Breast epithelium (tissue), 4 donors: ENCODE measurements at regions not wholly inside any gene's neighbourhood (a gene's known extent, or its start where the extent isn't known, plus 50 kb on each side); places are given as distances from the start of the nearest gene placed in this dataset.
"Not testable (repeated sequence)": the region's sequence is repeated elsewhere in the genome, so short reads cannot be mapped to it uniquely, and the experiment has no call there.

Source experiments
- DNase-seq, 2 donors: peaks; one replicate each; pipeline ENCODE4 v3.0.0-alpha.2; 2019; ENCODE audit warnings: low spot score in 2 of 2
- H3K27ac ChIP-seq, 2 donors: fragments of 200-600 bp; sonication (generic) in 1 of 2; one replicate each; pipeline ENCODE4 v1.5.1; 2016 to 2019; ENCODE audit warnings: mild to moderate bottlenecking in 1 of 2
- H3K27me3 ChIP-seq, 2 donors: fragments of 200-600 bp; sonication (generic) in 1 of 2; one replicate each; pipeline versions ENCODE4 v1.5.1 to v1.6.0; 2017 to 2019; ENCODE audit warnings: control low read depth in 1 of 2, mild to moderate bottlenecking in 1 of 2
- H3K36me3 ChIP-seq: fragments of 200-600 bp; one replicate; pipeline ENCODE4 v1.5.1; 2019
- H3K4me1 ChIP-seq, 2 donors: fragments of 200-600 bp; sonication (generic); one replicate each; pipeline ENCODE4 v1.5.1; 2016 to 2019; ENCODE audit warnings: control low read depth in 1 of 2
- H3K4me3 ChIP-seq, 3 donors: fragments of 200-600 bp; sonication (generic); 1 replicate in 2 of 3; 2 replicates in 1 of 3; pipeline ENCODE4 v1.5.1; 2016 to 2019; ENCODE audit warnings: mild to moderate bottlenecking in 3 of 3, moderate library complexity in 2 of 3
- H3K9me3 ChIP-seq, 2 donors: fragments of 200-600 bp; sonication (generic) in 1 of 2; one replicate each; pipeline ENCODE4 v1.5.1; 2016 to 2019; ENCODE audit warnings: control low read depth in 1 of 2
- POLR2A ChIP-seq: fragments of 450-650 bp; IDR thresholded peaks from one replicate; pipeline ENCODE4 v1.6.1; 2016; ENCODE audit warnings: antibody characterized with exemption, mild to moderate bottlenecking, moderate library complexity
- POLR2AphosphoS5 ChIP-seq, 3 donors: sonication (generic); formaldehyde crosslinking; IDR thresholded peaks; one replicate each; pipeline ENCODE4 v1.6.1; 2017; ENCODE audit warnings: antibody characterized with exemption in 3 of 3
- intact Hi-C: fragments of 100-400 bp; cut with DNase I; formaldehyde crosslinking; loops from one replicate; pipeline ENCODE4 v1.15.1; 2023; ENCODE audit warnings: low total_unique reads
- TF ChIP-seq, protein P1 (sequence below), 3 donors: fragments of 450-650 bp; IDR thresholded peaks; one replicate each; pipeline ENCODE4 v1.5.1; 2016 to 2017; ENCODE audit warnings: antibody characterized with exemption in 3 of 3, mild to moderate bottlenecking in 3 of 3, moderate library complexity in 3 of 3

DNA sequence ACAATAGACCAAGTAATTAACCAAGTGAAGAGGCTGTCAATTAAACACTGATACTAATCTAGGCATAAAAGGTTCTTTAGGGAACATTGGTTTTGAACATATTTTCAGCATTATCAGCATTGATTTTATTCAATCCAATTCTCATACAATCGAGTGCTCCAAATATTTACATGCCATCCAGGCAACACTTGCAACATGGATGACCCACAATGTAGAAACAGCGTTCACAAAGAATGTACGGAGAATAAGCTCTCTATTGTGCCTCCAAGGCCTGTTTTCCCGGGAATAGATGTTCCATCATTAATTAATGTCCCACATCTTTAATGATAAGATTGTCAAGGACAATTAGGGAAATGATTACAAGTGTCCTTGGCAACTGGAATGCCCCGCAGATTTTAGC, 117.4 kb downstream of the RFX6 start:
- intact Hi-C loops = no loop called here
- H3K9me3 ChIP-seq = no peaks in the 10 kb centered on the region
- no peak for TF ChIP-seq POLR2AphosphoS5 (IDR thresholded peaks at IDR 0.05)
- TF ChIP-seq POLR2A = no peak
- TF ChIP-seq, protein P1, sequence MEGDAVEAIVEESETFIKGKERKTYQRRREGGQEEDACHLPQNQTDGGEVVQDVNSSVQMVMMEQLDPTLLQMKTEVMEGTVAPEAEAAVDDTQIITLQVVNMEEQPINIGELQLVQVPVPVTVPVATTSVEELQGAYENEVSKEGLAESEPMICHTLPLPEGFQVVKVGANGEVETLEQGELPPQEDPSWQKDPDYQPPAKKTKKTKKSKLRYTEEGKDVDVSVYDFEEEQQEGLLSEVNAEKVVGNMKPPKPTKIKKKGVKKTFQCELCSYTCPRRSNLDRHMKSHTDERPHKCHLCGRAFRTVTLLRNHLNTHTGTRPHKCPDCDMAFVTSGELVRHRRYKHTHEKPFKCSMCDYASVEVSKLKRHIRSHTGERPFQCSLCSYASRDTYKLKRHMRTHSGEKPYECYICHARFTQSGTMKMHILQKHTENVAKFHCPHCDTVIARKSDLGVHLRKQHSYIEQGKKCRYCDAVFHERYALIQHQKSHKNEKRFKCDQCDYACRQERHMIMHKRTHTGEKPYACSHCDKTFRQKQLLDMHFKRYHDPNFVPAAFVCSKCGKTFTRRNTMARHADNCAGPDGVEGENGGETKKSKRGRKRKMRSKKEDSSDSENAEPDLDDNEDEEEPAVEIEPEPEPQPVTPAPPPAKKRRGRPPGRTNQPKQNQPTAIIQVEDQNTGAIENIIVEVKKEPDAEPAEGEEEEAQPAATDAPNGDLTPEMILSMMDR (IDR thresholded peaks at IDR 0.05) = no peak
- DNase-seq = no peak
- H3K4me1 ChIP-seq = no peaks in the 10 kb centered on the region
- H3K4me3 ChIP-seq = no peak overlapping the region
- H3K27me3 ChIP-seq = no peaks in the 10 kb centered on the region
- no peak overlapping the region for H3K27ac ChIP-seq
- H3K36me3 ChIP-seq = no peaks in the 10 kb centered on the region

DNA sequence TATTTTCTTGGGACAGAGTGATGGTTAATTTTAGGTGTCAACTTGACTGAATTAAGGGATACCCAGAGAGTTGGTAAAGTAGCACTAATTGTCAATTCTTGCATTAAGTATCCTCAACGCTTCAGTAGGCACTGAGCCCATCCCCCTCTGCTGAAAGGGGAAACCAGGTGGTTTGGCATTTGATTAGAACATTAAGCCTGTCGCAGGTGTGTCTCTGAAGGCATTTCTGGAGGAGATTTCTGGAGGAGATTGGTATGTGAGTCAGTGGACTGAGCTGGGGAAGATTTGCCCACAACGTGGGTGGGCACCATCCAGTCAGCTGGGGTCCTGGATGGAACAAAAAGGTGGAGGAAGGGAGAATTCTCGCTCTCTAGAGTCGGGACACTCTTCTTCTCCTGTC, 119.8 kb downstream of the RFX6 start:
- TF ChIP-seq POLR2A (no peak), POLR2AphosphoS5 (IDR thresholded peaks at IDR 0.05) (no peak)
- TF ChIP-seq, protein P1 (IDR thresholded peaks at IDR 0.05) = no peak

DNA sequence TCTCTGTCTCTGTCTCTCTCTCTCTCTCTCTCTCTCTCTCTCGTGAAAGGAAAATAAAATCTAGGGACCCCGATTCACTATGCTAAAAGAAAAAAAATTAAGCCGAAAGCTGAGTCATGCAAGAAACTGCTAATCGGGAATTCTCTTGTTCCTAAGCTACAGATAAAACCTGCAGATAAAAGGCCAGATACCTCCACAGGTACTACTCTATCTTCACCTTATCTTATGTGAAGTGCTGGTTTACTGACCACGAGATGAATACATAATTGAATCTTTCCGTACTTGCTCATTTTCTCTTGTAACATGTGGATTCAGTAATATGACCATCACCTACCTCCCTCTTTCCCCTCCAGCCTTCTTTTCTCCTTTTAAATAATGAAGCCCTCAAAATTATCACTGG, 120.5 kb downstream of the RFX6 start:
- intact Hi-C loops = no loop called here
- no peak overlapping the region for H3K4me3 ChIP-seq
- no peaks in the 10 kb centered on the region for H3K36me3 ChIP-seq
- no peaks in the 10 kb centered on the region for H3K27me3 ChIP-seq
- no peaks in the 10 kb centered on the region for H3K9me3 ChIP-seq
- no peak for DNase-seq
- H3K27ac ChIP-seq = no peak overlapping the region
- TF ChIP-seq POLR2A (no peak), POLR2AphosphoS5 (IDR thresholded peaks at IDR 0.05) (no peak)
- TF ChIP-seq, protein P1 (IDR thresholded peaks at IDR 0.05) = no peak
- no peaks in the 10 kb centered on the region for H3K4me1 ChIP-seq

More for the DNA sequence above, 119.8 kb downstream of the RFX6 start:
- intact Hi-C loops = no loop called here
- no peaks in the 10 kb centered on the region for H3K4me1 ChIP-seq
- H3K9me3 ChIP-seq = no peaks in the 10 kb centered on the region
- H3K36me3 ChIP-seq = no peaks in the 10 kb centered on the region
- H3K27me3 ChIP-seq = no peaks in the 10 kb centered on the region
- no peak for DNase-seq
- H3K4me3 ChIP-seq = no peak overlapping the region
- H3K27ac ChIP-seq = no peak overlapping the region

DNA sequence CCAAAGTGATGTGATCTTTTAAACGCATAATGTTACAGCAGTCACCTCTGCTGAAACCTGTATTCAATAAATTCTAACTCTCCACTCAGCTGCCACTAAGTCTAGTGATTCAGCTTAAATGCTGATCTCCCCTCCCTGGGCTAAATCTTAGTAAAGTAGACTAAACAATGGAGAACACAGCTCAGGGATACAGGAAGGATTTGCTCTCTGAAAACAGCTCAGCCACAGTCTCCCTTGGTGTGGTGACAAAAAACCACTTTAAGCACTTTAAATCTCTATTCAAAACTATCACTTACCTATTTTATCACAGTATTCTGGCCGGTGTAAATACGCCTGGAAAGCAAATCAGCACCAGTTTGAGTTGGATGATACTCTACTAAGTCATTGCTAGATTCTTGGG, 130.6 kb downstream of the RFX6 start:
- no peak overlapping the region for H3K27ac ChIP-seq
- no peaks in the 10 kb centered on the region for H3K27me3 ChIP-seq
- intact Hi-C loops = no loop called here
- no peaks in the 10 kb centered on the region for H3K36me3 ChIP-seq
- no peaks in the 10 kb centered on the region for H3K4me1 ChIP-seq
- H3K9me3 ChIP-seq = peaks cover 0 to 3% of the 10 kb centered on the region in 2 donors
- TF ChIP-seq POLR2A (no peak), POLR2AphosphoS5 (IDR thresholded peaks at IDR 0.05) (no peak)
- TF ChIP-seq, protein P1 (IDR thresholded peaks at IDR 0.05) = no peak
- H3K4me3 ChIP-seq = no peak overlapping the region
- DNase-seq = no peak

DNA sequence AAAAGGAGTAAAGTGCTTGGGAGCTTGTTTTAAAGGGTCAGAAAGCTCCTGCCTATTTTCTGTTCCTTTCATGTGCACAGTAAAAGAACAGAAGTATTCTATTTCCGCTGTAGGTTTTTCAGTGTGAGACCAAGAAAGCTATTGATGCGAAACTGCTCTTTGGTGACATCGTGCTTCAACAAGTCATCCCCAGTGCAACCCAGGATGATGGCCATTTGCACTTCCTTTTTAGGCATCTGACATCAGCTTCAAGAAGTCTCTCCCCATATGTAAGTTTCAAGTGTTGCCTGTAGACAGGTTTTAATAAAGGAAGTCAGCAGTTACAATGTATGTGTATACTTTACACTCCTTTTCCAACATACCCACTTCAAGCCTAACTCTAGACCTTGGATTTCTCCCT, 131.6 kb downstream of the RFX6 start:
- Histone ChIP-seq H3K4me3 (no peak overlapping the region), H3K4me1 (no peaks in the 10 kb centered on the region), H3K9me3 (peaks cover 0 to 11% of the 10 kb centered on the region in 2 donors), H3K36me3 (no peaks in the 10 kb centered on the region), H3K27ac (no peak overlapping the region), H3K27me3 (no peaks in the 10 kb centered on the region)
- intact Hi-C loops = no loop called here
- DNase-seq = no peak
- TF ChIP-seq POLR2AphosphoS5 (IDR thresholded peaks at IDR 0.05) (no peak), POLR2A (no peak)
- TF ChIP-seq, protein P1 (IDR thresholded peaks at IDR 0.05) = no peak

DNA sequence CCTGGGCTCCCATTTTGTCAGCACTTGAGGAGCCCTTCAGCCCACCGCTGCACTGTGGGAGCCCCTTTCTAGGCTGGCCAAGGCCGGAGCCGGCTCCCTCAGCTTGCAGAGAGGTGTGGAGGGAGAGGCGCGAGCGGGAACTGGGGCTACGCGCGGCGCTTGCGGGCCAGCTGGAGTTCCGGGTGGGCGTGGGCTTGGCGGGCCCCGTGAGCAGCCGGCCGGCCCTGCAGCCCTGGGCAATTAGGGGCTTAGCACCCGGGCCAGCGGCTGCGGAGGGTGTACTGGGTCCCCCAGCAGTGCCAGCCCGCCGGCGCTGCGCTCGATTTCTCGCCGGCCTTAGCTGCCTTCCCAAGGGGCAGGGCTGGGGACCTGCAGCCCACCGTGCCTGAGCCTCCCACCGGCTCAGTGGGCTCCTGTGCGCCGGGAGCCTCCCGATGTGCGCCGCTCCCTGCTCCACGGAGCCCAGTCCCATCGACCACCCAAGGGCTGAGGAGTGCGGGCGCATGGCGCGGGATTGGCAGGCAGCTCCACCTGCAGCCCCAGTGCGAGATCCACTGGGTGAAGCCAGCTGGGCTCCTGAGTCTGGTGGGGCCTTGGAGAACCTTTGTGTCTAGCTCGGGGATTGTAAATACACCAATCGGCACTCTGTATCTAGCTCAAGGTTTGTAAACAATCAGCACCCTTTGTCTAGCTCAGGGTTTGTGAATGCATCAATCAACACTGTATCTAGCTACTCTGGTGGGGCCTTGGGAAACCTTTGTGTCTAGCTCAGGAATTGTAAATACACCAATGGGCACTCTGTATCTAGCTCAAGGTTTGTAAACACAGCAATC, 137.8 kb downstream of the RFX6 start:
- peaks cover 6 to 11% of the 10 kb centered on the region in 2 donors for H3K9me3 ChIP-seq
- DNase-seq, H3K27ac ChIP-seq, H3K36me3 ChIP-seq, H3K27me3 ChIP-seq, intact Hi-C loops, H3K4me1 ChIP-seq, H3K4me3 ChIP-seq: not testable (repeated sequence)

DNA sequence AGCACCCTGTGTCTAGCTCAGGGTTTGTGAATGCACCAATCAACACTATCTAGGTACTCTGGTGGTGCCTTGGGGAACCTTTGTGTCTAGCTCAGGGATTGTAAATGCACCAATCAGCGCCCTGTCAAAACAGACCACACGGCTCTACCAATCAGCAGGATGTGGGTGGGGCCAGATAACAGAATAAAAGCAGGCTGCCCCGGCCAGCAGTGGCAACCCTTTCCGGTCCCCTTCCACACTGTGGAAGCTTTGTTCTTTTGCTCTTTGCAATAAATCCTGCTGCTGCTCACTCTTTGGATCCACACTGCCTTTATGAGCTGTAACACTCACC, 138.4 kb downstream of the RFX6 start:
- H3K27me3 ChIP-seq, DNase-seq, H3K4me1 ChIP-seq, H3K4me3 ChIP-seq, H3K36me3 ChIP-seq, H3K27ac ChIP-seq, intact Hi-C loops: not testable (repeated sequence)
- peaks cover 6 to 11% of the 10 kb centered on the region in 2 donors for H3K9me3 ChIP-seq
